Endothelial cell of umbilical vein (primary cell): ENCODE measurements at regions not wholly inside any gene's neighbourhood (a gene's known extent, or its start where the extent isn't known, plus 50 kb on each side); places are given as distances from the start of the nearest gene placed in this dataset.

Experiments used
- BruUV-seq: library from RNA; stranded (reverse); fragments of 400-500 nt; replicated peaks from 2 replicates; lab custom pipeline; 2021; lab: Mats Ljungman, UMichigan
- CTCF ChIA-PET: fragments of 300-600, 350-600 bp; sonication (Branson Sonifier 250); formaldehyde crosslinking; loops from one replicate; lab custom pipeline; 2021; ENCODE audit warnings: antibody characterized with exemption, inconsistent platforms; lab: Charles Lee
- POLR2A ChIA-PET: fragments of 300-600, 350-600 bp; sonication (Branson Sonifier 250); formaldehyde crosslinking; loops from one replicate; lab custom pipeline; 2021; ENCODE audit warnings: antibody characterized with exemption, inconsistent platforms; lab: Charles Lee
- DNase-seq: peaks from one replicate; pipeline ENCODE4 v3.0.0-alpha.2; 2011; ENCODE audit warnings: low read depth, low spot score
- FAIRE-seq: peaks from 2 replicates; lab custom pipeline; 2011; peaks lifted over from hg19 to GRCh38; lab: Jason Lieb, UNC
- H2AFZ ChIP-seq: 2 replicates; pipeline ENCODE4 v1.6.0; 2012; ENCODE audit warnings: low read depth, low read length, control low read depth, inconsistent platforms
- H3K27ac ChIP-seq: 2 replicates; pipeline ENCODE4 v1.5.1; 2011; ENCODE audit warnings: low read depth, mild to moderate bottlenecking, control low read depth, low read length, moderate library complexity; ENCODE audit not compliant: insufficient read depth
- H3K27me3 ChIP-seq, 2 experiments: 2 replicates each; pipeline versions ENCODE4 v1.6.0 to v1.6.1; 2011; ENCODE audit warnings: low read length in 2 of 2, mixed read lengths in 1 of 2; ENCODE audit not compliant: control insufficient read depth in 2 of 2, insufficient read depth in 2 of 2
- H3K36me3 ChIP-seq, 2 experiments: 2 replicates in 1 of 2; 3 replicates in 1 of 2; pipeline ENCODE4 v1.5.1; 2011; ENCODE audit warnings: low read length in 2 of 2, mild to moderate bottlenecking in 1 of 2, moderate library complexity in 1 of 2; ENCODE audit not compliant: control insufficient read depth in 2 of 2, insufficient read depth in 2 of 2; ENCODE audit errors: extremely low read depth in 1 of 2
- H3K4me1 ChIP-seq: 3 replicates; pipeline ENCODE4 v1.5.1; 2011; ENCODE audit warnings: mild to moderate bottlenecking, low read length; ENCODE audit not compliant: control insufficient read depth, insufficient read depth; ENCODE audit errors: extremely low read depth
- H3K4me2 ChIP-seq: 2 replicates; pipeline ENCODE4 v1.6.1; 2011; ENCODE audit warnings: low read length, control low read depth, mixed read lengths; ENCODE audit not compliant: insufficient read depth
- H3K4me3 ChIP-seq, 3 experiments: fragments of 200-600 bp in 1 of 3; sonication (generic), shearing (Covaris generic) in 1 of 3; replicated peaks in 1 of 3; 2 replicates each; pipeline ENCODE4 v1.5.1; 2011 to 2016; ENCODE audit warnings: control low read depth in 3 of 3, low read length in 3 of 3, mild to moderate bottlenecking in 2 of 3, inconsistent platforms in 1 of 3, low read depth in 1 of 3, moderate library complexity in 1 of 3; ENCODE audit not compliant: insufficient read depth in 1 of 3
- H3K79me2 ChIP-seq: 2 replicates; pipeline ENCODE4 v1.6.0; 2012; ENCODE audit warnings: low read length, inconsistent platforms; ENCODE audit not compliant: control insufficient read depth, insufficient read depth
- H3K9ac ChIP-seq: replicated peaks from 2 replicates; pipeline ENCODE3; 2011; ENCODE audit warnings: low read length, control low read depth; ENCODE audit not compliant: insufficient read depth; ENCODE audit errors: extremely low read depth
- H3K9me1 ChIP-seq: replicated peaks from 3 replicates; pipeline ENCODE4 v1.6.0; 2011; ENCODE audit warnings: mild to moderate bottlenecking, low read length; ENCODE audit not compliant: control insufficient read depth, insufficient read depth; ENCODE audit errors: extremely low read depth
- H3K9me3 ChIP-seq: replicated peaks from 2 replicates; pipeline ENCODE4 v1.5.1; 2012; ENCODE audit warnings: low read length, inconsistent platforms; ENCODE audit not compliant: control insufficient read depth, insufficient read depth
- H4K20me1 ChIP-seq: replicated peaks from 2 replicates; pipeline ENCODE3; 2011; ENCODE audit warnings: mild to moderate bottlenecking, low read length; ENCODE audit not compliant: control insufficient read depth, insufficient read depth; ENCODE audit errors: extremely low read depth
- EZH2 ChIP-seq: IDR thresholded peaks from 2 replicates; pipeline ENCODE4 v1.6.1; 2012; ENCODE audit warnings: borderline replicate concordance, low read depth, mild to moderate bottlenecking, moderate library complexity, low read length, inconsistent platforms; ENCODE audit not compliant: severe bottlenecking
- FOS ChIP-seq: IDR thresholded peaks from 2 replicates; pipeline ENCODE4 v1.6.1; 2011; ENCODE audit warnings: mild to moderate bottlenecking, low read length, moderate library complexity, borderline replicate concordance; ENCODE audit not compliant: insufficient read depth
- GATA2 ChIP-seq: IDR thresholded peaks from 2 replicates; pipeline ENCODE4 v1.7.0; 2011; ENCODE audit warnings: low read depth, mild to moderate bottlenecking, moderate library complexity, mixed read lengths, low read length; ENCODE audit not compliant: insufficient read length, insufficient read depth
- JUN ChIP-seq: IDR thresholded peaks from 2 replicates; pipeline ENCODE4 v1.6.1; 2011; ENCODE audit warnings: borderline replicate concordance, low read depth; ENCODE audit not compliant: insufficient read length, insufficient read depth
- MYC ChIP-seq: IDR thresholded peaks from one replicate; pipeline ENCODE4 v1.6.1; 2011; ENCODE audit warnings: mild to moderate bottlenecking, low read depth, low read length
- POLR2A ChIP-seq: IDR thresholded peaks from 2 replicates; pipeline ENCODE4 v1.6.1; 2012; ENCODE audit warnings: low read depth, mild to moderate bottlenecking, control low read depth, low read length
- POLR2AphosphoS5 ChIP-seq: IDR thresholded peaks from 2 replicates; pipeline ENCODE4 v1.6.1; 2012; ENCODE audit warnings: low read depth, mild to moderate bottlenecking, control low read depth, low read length, moderate library complexity; ENCODE audit not compliant: insufficient read depth
- dilution Hi-C: fragments of 300-500 bp; cut with MboI; formaldehyde crosslinking; loops from one replicate; pipeline ENCODE4 v1.15.0; 2019; ENCODE audit warnings: low sequenced_read_pairs; ENCODE audit not compliant: extremely low pct_ligation_motif_present
- intact Hi-C: fragments of 100-400 bp; cut with micrococcal nuclease; formaldehyde crosslinking; loops from one replicate; pipeline ENCODE4 v1.10.0; 2022
- TF ChIP-seq, protein P1 (sequence below): IDR thresholded peaks from 2 replicates; pipeline ENCODE4 v1.6.1; 2011; ENCODE audit not compliant: insufficient read depth, insufficient read length
- TF ChIP-seq, protein P2 (sequence below), 2 donors: IDR thresholded peaks; 1 replicate in 1 of 2; 2 replicates in 1 of 2; pipeline ENCODE4 v1.5.1; 2011; ENCODE audit warnings: low read length in 2 of 2, mild to moderate bottlenecking in 2 of 2, moderate library complexity in 2 of 2, control low read depth in 1 of 2, inconsistent platforms in 1 of 2, low read depth in 1 of 2; ENCODE audit not compliant: insufficient read depth in 1 of 2; ENCODE audit errors: extremely low read depth in 1 of 2

DNA sequence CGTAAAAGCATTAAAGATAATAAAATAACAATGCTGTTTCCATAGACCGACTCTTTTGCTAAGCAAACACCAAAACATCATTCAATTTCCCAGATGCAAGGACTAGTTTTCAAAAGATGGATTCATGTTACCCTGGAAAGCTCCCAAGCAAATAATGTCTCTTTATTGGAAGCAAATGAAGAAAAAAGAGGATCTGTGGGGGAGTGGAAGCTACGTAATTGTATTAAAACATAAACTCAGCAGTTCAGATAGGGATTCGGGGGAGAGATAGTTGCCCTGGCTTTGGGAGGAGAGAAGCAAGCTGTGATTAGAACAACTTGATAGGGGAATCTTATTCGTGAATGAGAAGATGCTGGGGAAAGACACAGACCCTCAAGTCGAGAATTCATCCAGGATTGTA is 491.0 kb upstream of the CLINT1 start:
- Histone ChIP-seq H3K9me1 (no peaks in the 10 kb centered on the region), H2AFZ (no peak overlapping the region), H3K27me3 (no peaks in the 10 kb centered on the region), H3K4me3 (no peak overlapping the region), H3K9me3 (no peaks in the 10 kb centered on the region), H3K4me2 (no peak overlapping the region), H3K4me1 (no peaks in the 10 kb centered on the region), H3K79me2 (no peaks in the 10 kb centered on the region), H3K36me3 (no peaks in the 10 kb centered on the region), H4K20me1 (no peaks in the 10 kb centered on the region), H3K9ac (no peak overlapping the region), H3K27ac (no peak overlapping the region)
- no TSS peak for BruUV-seq
- no peak for TF ChIP-seq JUN
- TF ChIP-seq, protein P1, sequence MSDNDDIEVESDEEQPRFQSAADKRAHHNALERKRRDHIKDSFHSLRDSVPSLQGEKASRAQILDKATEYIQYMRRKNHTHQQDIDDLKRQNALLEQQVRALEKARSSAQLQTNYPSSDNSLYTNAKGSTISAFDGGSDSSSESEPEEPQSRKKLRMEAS = no peak
- TF ChIP-seq MYC = no peak
- TF ChIP-seq GATA2 = no peak
- CTCF ChIA-PET = interaction anchor here (1.2 kb wide), 1 partner anchor 301 kb away, joined by 3 read pairs; no protein-coding TSS in a partner anchor
- POLR2A ChIA-PET = no interaction called here
- dilution Hi-C loops (no loop called here), intact Hi-C loops (no loop called here)
- FAIRE-seq (no peak), DNase-seq (no peak)

DNA sequence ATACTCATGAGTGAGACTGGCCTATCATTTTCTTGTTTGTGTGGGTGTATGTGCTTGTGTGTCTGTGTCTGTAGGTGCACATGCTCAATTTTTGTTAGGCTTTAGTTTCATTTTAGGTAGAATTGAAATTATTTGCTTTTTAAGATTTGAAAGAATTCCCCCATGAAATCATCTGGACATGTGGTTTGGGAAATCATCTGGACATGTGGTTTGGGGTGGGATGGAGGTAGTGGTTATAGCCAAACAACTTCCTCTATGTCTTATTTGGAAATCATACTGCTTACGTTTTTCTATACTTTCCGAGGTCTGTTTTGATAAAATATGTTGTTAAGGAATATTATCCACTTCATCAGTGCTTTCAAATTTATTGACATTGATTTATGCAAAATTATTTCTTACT is 485.4 kb upstream of the CLINT1 start:
- Histone ChIP-seq H3K9ac (no peak overlapping the region), H3K9me3 (no peaks in the 10 kb centered on the region), H3K79me2 (no peaks in the 10 kb centered on the region), H3K27me3 (no peaks in the 10 kb centered on the region), H4K20me1 (no peaks in the 10 kb centered on the region), H3K4me3 (no peak overlapping the region), H2AFZ (no peak overlapping the region), H3K4me2 (no peak overlapping the region), H3K4me1 (no peaks in the 10 kb centered on the region), H3K36me3 (no peaks in the 10 kb centered on the region), H3K9me1 (no peaks in the 10 kb centered on the region), H3K27ac (no peak overlapping the region)
- BruUV-seq = no TSS peak
- TF ChIP-seq EZH2 (no peak), FOS (no peak), MYC (no peak), POLR2AphosphoS5 (no peak), JUN (no peak), POLR2A (no peak)
- TF ChIP-seq, protein P1 = no peak
- TF ChIP-seq, protein P2, sequence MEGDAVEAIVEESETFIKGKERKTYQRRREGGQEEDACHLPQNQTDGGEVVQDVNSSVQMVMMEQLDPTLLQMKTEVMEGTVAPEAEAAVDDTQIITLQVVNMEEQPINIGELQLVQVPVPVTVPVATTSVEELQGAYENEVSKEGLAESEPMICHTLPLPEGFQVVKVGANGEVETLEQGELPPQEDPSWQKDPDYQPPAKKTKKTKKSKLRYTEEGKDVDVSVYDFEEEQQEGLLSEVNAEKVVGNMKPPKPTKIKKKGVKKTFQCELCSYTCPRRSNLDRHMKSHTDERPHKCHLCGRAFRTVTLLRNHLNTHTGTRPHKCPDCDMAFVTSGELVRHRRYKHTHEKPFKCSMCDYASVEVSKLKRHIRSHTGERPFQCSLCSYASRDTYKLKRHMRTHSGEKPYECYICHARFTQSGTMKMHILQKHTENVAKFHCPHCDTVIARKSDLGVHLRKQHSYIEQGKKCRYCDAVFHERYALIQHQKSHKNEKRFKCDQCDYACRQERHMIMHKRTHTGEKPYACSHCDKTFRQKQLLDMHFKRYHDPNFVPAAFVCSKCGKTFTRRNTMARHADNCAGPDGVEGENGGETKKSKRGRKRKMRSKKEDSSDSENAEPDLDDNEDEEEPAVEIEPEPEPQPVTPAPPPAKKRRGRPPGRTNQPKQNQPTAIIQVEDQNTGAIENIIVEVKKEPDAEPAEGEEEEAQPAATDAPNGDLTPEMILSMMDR (IDR thresholded peaks at IDR 0.05; ENCODE audit: extremely low read depth in 1 of 2, insufficient read depth in 1 of 2, low read depth in 1 of 2, low read length in 2 of 2) = no peak
- DNase-seq (no peak), FAIRE-seq (no peak)
- intact Hi-C loops (no loop called here), dilution Hi-C loops (no loop called here)
- CTCF ChIA-PET = no interaction called here
- POLR2A ChIA-PET = no interaction called here
